ENCODE measurements at regions not wholly inside any gene's neighbourhood (a gene's known extent, or its start where the extent isn't known, plus 50 kb on each side); places are given as distances from the start of the nearest gene placed in this dataset.

DNA sequence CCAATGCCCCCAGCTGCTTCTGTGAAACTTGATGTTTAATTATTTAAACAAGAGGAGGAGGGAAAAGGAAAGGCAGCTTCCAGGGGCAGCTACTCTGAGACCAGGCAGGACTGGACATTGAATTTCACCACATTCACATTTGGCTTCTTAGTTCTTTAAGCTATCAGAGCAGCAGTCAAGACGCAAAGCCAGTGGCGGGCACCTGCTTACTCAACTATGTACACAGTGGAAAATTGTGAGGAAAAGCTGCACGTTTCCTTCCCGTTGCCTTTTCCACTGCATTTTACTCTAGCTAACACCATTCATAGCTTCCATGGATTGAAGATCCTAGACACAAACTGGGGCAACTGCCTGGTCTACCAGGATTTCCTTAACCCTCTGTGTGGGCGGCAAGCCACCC is 200.3 kb downstream of the ERCC6L2 start:
- TF ChIP-seq, protein P1, sequence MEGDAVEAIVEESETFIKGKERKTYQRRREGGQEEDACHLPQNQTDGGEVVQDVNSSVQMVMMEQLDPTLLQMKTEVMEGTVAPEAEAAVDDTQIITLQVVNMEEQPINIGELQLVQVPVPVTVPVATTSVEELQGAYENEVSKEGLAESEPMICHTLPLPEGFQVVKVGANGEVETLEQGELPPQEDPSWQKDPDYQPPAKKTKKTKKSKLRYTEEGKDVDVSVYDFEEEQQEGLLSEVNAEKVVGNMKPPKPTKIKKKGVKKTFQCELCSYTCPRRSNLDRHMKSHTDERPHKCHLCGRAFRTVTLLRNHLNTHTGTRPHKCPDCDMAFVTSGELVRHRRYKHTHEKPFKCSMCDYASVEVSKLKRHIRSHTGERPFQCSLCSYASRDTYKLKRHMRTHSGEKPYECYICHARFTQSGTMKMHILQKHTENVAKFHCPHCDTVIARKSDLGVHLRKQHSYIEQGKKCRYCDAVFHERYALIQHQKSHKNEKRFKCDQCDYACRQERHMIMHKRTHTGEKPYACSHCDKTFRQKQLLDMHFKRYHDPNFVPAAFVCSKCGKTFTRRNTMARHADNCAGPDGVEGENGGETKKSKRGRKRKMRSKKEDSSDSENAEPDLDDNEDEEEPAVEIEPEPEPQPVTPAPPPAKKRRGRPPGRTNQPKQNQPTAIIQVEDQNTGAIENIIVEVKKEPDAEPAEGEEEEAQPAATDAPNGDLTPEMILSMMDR (IDR thresholded peaks at IDR 0.05): no peak
- no peak for TF ChIP-seq POLR2AphosphoS5 (IDR thresholded peaks at IDR 0.05)
- no peak for TF ChIP-seq POLR2A (IDR thresholded peaks at IDR 0.05)
